ENCODE measurements at regions not wholly inside any gene's neighbourhood (a gene's known extent, or its start where the extent isn't known, plus 50 kb on each side); places are given as distances from the start of the nearest gene placed in this dataset.

DNA sequence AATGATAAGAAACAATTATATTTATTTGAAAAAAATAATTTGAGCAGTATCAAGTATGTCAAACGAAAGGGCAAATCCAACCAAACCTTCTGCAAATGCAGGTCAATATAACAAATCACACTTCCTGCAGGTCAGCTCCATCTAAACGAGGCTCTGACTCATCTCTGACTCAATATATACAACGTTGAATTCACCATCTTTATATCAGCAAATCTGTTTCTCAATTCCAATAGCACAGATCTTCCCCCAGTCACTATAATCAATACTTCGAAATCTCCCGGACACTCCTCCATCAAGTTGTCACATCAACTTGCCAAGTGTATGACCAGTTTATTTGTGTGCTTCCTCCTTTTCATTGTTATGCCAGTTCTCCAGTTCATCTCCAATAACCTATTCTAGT lies 388.9 kb downstream of the ZEB2 start:
- TF ChIP-seq, protein P1, sequence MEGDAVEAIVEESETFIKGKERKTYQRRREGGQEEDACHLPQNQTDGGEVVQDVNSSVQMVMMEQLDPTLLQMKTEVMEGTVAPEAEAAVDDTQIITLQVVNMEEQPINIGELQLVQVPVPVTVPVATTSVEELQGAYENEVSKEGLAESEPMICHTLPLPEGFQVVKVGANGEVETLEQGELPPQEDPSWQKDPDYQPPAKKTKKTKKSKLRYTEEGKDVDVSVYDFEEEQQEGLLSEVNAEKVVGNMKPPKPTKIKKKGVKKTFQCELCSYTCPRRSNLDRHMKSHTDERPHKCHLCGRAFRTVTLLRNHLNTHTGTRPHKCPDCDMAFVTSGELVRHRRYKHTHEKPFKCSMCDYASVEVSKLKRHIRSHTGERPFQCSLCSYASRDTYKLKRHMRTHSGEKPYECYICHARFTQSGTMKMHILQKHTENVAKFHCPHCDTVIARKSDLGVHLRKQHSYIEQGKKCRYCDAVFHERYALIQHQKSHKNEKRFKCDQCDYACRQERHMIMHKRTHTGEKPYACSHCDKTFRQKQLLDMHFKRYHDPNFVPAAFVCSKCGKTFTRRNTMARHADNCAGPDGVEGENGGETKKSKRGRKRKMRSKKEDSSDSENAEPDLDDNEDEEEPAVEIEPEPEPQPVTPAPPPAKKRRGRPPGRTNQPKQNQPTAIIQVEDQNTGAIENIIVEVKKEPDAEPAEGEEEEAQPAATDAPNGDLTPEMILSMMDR (IDR thresholded peaks at IDR 0.05 in 8 of 11, conservative IDR thresholded peaks at IDR 0.05 in 3 of 11) = no peak
- no peak for TF ChIP-seq POLR2AphosphoS5 (IDR thresholded peaks at IDR 0.05)

All from spleen (tissue), 7 donors.